GM19035 (cell line): ENCODE measurements at regions not wholly inside any gene's neighbourhood (a gene's known extent, or its start where the extent isn't known, plus 50 kb on each side); places are given as distances from the start of the nearest gene placed in this dataset.
"Not testable (repeated sequence)": the region's sequence is repeated elsewhere in the genome, so short reads cannot be mapped to it uniquely, and the experiment has no call there.

Experiments used
- ATAC-seq: cut with Tn5 transposase; IDR thresholded peaks from one replicate; pipeline ENCODE4 v1.9.1; 2021; ENCODE audit not compliant: unreplicated experiment

DNA sequence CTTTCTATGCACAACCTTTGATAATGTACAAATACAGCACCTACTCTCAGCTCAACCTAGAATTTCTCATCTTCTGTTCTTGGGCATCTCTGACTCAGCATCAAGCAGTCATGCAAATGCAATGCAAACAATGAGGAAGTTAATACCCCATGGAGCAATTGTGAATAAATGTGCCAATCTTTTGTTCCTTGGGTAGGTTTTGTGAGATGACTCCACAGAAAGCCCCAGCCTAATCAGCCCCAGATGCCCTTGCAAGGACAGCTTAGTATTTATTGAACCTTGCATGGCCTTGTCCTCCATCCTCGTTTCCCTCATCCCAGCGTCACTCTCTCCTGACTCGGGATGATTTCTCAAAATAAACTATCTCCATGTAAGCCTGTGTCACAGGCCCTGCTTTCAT lies 494.7 kb upstream of the NECTIN3 start:
- ATAC-seq, result no peak

DNA sequence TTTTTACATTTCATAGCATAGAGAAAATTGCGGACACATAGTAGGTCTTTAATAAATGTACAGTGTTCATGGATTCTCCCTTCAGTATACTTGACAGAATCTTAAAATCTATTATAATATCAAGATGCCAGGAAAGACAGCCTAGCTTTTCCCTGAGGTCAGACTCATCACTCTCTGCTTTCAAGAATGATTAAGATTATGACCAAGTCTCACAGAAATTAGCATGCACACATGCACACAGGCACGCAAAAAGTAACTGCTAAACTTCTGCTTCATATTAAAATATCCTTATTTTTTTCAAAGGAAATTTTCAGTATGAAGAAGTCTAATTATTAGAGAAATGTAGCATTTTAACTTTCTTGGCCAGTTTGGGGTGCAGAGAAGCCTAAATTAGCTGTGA lies 493.8 kb upstream of the NECTIN3 start:
- no peak for ATAC-seq

DNA sequence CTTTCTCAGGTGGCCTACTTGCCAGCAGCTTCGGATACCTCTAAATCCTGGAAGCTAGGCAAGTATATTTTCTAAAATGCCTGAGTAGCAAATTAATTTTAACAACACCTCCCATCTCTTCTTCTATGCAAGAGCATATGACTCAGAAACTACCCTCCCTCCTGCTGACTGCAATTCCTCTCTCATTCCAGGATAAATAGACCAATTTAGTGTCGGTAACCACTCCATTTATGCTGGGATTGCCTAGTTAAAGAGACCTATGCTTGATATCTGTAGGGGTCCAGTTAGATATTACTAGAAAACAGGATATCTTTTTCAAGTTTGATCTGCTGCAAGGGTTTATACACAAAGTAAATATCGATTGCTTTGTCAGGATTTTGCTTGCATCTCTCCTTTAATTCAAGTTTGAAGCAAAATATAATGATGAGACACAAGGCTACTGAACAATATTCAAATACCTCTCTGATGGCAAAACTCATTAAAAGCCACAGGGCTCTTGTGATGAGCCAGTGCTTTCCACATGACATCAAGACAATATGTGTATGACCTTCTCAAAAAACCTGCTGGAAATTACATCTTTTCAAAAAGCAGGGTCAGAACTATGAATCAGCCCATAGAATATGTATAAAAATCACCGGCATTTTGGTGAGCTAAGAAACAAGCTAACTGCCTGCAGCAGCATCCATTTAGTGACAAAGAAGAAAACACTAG lies 491.6 kb upstream of the NECTIN3 start:
- no peak for ATAC-seq

DNA sequence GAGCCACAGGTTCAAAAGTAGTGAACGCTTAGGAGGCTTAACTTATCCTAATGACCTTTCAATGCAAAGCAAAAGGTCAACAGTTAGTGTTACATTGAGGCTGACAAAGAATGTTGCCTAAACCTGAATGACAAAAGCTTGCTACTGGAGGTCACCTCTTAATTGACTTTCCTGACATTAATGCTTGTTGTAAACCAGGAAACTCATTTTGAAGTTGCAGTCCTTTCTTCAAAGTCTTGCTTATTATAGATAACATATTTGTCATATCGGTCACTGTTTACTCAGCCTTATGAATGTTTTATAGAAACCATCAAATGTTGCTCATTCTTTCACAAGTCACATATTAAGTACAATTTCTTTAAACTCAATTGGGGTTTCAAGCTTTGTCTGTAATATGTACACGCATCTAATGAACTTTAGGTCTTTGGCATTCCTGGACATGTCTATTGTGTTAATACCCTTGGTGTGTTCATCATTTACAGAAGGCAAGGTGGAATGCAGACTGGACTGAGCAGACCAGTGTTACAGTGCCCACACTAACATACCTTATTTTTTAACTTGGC lies 488.2 kb upstream of the NECTIN3 start:
- ATAC-seq, result no peak

DNA sequence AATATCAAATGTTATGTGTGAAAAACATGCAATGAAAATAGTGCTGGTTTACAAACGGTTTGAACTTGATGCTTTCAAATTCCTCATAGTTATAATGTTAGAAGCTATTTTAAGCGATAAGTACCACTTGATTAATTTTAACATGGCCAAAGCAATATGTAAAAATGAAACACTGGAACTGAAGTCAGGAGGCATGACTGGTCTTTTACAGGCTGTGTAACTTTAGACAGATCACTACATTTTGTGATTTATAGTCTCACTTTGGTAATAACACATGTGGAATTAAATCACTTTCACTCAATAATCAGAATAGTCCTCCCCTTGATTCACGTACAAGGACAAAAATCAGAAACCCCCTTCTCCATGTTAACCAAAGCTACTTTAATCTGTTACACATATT lies 482.7 kb upstream of the NECTIN3 start:
- no peak for ATAC-seq

DNA sequence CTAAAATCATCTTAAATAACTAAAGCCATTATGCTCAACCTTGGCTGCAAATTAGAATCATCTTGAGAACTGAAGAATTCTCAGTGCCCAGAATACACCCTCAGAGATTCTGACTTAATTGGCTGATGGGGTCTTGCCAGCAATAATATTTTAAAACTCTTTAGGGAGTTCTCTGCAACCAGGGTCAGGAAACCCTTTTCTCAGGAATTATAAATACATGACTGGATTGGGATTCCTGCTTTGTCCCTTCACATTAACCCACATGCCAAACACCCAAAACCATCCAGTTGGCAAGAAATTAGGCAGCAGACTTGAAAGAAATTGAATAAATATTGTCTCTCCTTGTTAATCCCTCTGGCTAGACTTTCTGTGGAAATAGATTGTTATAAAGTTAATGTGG lies 482.3 kb upstream of the NECTIN3 start:
- no peak for ATAC-seq

GRCh38 chr3:110593749-110594148 lies 477.9 kb upstream of the NECTIN3 start:
- no peak for ATAC-seq

DNA sequence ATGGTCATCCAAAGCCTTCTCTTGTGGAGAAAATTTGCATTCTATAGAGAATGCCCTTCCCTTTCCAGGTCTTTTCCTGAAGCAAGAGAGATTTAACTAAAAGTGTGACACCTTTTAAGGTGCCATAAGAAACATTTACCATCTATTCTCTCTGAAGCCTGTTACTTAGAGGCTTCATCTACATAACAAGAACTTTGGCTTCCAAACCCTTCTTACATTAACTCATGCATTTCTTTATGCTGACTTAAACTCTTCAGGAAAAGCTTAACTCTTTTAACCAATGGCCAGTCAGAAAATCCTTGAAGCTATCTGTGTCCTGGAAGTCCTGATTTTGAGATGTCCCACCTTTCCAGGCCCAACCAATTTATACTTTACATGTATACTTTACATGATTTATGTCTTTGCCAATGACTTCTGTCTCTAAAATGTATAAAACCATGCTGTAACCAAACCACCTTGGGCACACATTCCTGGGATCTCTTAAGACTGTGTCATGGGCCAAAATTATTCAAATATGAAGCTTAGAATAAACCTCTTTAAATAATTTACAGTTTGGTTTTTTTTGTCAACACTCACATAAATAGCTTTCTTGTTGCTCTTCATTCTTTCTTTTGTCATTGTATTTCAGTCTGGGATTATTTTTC lies 472.6 kb upstream of the NECTIN3 start:
- no peak for ATAC-seq

DNA sequence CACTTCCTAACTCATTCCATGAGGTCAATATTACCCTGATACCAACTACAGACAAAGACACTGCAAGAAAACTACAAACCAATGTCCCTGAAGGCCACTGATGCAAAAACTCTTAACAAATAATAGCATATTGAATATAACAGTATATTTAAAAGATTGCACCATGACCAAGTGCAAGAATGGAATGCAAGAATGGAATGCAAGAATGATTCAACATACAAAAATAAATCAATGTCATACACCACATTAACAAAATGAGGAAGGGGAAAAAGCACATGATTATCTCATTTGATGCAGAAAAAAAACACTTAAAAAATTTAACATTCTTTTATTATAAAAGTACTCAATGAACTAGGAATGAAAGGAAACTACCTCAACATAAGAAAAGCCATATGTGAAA lies 463.1 kb upstream of the NECTIN3 start:
- ATAC-seq, result no peak

- no peak for ATAC-seq
Observed at GRCh38 chr3:110612045-110612444, 459.6 kb upstream of the NECTIN3 start.

- no peak for ATAC-seq
Observed at GRCh38 chr3:110614186-110614585, 457.4 kb upstream of the NECTIN3 start.

GRCh38 chr3:110615454-110615853 lies 456.2 kb upstream of the NECTIN3 start:
- no peak for ATAC-seq

DNA sequence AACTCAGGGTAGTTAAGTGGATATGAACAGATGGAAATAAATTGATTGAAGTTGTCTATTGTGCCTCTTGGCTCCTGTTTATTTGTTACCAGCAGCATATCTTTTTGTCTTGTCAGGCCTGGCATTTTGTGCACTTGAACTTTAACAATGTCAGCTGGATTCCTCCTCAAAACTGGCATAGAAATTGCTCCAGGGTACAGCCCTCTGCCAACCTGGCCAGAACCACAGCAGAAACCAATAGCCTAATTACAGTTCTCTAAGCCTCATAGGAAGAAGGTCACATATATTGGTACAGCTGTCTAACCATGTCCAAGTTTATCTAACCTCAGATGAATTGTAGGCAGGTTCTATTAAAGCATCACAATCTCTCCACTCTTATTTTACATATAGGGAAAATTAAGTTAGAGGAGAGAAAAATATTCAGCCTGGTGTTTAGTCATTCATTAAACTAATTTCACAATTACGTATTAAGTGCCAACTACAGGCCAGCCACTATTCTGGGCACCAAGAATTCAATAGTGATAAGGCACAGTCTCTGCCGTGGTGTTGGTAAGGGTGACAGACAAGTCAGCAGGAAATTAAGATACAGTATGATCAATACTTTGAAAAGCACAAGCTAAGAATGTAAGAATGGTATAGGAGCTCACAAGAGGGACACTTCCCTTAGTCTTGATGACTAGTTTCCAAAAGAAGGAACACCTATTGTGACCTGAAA lies 452.9 kb upstream of the NECTIN3 start:
- no peak for ATAC-seq

DNA sequence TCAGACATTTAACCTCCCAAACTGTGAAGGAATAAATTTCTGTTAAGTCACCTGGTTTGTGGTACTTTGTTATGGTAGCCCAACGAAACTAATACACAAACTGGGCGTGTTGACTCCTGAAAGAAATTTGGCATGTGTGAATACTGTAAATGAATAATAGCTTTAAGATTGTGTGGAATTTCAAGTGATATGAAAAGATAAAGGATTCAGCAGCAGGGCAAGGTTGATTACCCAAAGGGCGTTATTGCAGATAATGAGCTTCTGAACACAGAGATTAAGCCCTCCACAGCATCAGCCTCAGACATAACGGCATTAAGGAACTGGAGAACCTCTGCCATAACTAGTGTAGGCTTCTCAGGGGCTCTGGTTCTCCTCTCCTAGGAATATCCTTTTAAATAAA lies 451.5 kb upstream of the NECTIN3 start:
- ATAC-seq, result no peak

DNA sequence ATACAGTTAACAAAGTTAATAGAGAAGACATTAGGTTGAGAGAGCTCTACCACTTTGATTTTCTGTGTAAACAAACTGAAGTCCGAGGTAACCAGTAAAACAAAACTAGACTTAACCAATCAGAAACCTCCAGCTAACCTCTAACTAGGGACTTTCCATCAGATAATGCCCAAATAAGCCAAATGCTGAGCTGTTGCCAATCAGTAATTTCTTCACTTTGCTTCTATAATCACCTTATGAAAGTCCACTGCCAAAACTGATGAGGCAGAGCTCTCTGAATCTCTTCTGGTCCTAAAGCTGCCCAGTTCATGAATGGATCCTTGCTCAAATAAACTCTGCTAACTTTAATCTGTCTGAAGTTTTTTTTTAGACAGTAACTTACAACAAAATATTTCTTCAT lies 448.0 kb upstream of the NECTIN3 start:
- ATAC-seq, result no peak

DNA sequence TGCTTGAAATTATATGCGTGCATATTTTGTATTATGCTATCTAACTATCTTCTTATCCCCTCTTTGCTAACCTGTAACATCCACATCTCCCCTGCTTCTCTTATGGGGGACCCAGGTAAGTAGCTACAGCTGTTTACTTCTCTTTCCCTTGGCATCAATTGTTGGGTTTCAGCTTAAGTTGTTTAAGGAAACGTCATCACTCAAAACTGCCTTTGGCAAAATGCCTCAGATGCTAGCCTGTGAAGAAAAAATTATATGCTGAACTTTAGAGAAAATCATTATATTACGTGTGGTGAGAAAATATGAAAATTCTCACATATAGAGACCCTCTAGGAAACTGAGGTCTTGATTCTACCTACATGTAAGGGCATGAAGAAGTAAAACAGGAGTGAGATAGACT lies 447.0 kb upstream of the NECTIN3 start:
- ATAC-seq, result no peak

GRCh38 chr3:110625201-110625747 lies 446.3 kb upstream of the NECTIN3 start:
- no peak for ATAC-seq

GRCh38 chr3:110626652-110627111 lies 444.9 kb upstream of the NECTIN3 start:
- not testable (repeated sequence) for ATAC-seq

- ATAC-seq, result no peak
Observed at GRCh38 chr3:110628650-110629301, 442.8 kb upstream of the NECTIN3 start.

DNA sequence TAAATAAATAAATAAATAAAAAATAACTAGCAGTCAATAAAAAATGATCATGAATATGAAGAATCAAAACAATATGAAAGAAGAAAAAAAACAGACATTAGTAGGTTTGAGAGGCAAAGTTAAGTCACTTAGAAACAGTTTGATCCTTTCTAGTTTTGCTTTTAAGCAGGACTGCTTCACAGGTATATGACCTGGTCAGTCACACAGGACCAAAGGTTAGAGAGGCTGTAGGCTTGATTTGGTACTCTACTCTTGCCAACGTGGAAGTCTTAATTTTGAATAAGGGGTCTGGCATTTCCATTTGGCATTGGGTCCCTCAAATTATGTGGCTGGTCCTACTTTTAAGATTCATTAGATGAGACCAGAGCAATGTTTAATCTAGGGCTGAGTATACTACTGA lies 441.7 kb upstream of the NECTIN3 start:
- ATAC-seq, result no peak

DNA sequence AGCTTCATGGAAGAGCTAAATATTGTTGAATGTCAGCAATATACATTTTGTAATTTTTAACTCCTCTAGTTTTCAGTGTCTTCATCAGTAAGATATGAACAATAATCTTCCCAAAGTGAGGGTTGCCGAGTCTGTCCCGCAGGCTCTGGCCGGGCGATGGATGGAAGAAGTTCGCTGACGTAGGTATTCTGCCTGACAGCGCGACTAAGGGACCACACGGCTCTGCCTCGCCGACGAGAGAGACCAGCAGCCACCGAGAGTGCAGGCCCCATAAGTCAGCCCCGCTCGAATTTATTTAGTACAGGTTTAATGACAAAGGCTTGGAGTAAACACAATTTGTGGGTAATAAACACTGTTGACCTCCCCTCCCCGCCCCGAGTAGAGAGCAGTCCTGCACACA lies 427.4 kb upstream of the NECTIN3 start:
- no peak for ATAC-seq
